Endothelial cell of umbilical vein (primary cell): ENCODE measurements at regions not wholly inside any gene's neighbourhood (a gene's known extent, or its start where the extent isn't known, plus 50 kb on each side); places are given as distances from the start of the nearest gene placed in this dataset.

Source experiments
- CTCF ChIP-seq, 2 donors: IDR thresholded peaks; 1 replicate in 1 of 2; 2 replicates in 1 of 2; pipeline ENCODE4 v1.5.1; 2011; ENCODE audit warnings: low read length in 2 of 2, mild to moderate bottlenecking in 2 of 2, moderate library complexity in 2 of 2, control low read depth in 1 of 2, inconsistent platforms in 1 of 2, low read depth in 1 of 2; ENCODE audit not compliant: insufficient read depth in 1 of 2; ENCODE audit errors: extremely low read depth in 1 of 2
- EZH2 ChIP-seq: IDR thresholded peaks from 2 replicates; pipeline ENCODE4 v1.6.1; 2012; ENCODE audit warnings: borderline replicate concordance, low read depth, mild to moderate bottlenecking, moderate library complexity, low read length, inconsistent platforms; ENCODE audit not compliant: severe bottlenecking
- GATA2 ChIP-seq: IDR thresholded peaks from 2 replicates; pipeline ENCODE4 v1.7.0; 2011; ENCODE audit warnings: low read depth, mild to moderate bottlenecking, moderate library complexity, mixed read lengths, low read length; ENCODE audit not compliant: insufficient read length, insufficient read depth
- JUN ChIP-seq: IDR thresholded peaks from 2 replicates; pipeline ENCODE4 v1.6.1; 2011; ENCODE audit warnings: borderline replicate concordance, low read depth; ENCODE audit not compliant: insufficient read length, insufficient read depth
- MAX ChIP-seq: IDR thresholded peaks from 2 replicates; pipeline ENCODE4 v1.6.1; 2011; ENCODE audit not compliant: insufficient read depth, insufficient read length
- MYC ChIP-seq: IDR thresholded peaks from one replicate; pipeline ENCODE4 v1.6.1; 2011; ENCODE audit warnings: mild to moderate bottlenecking, low read depth, low read length
- POLR2A ChIP-seq: IDR thresholded peaks from 2 replicates; pipeline ENCODE4 v1.6.1; 2012; ENCODE audit warnings: low read depth, mild to moderate bottlenecking, control low read depth, low read length
- POLR2AphosphoS5 ChIP-seq: IDR thresholded peaks from 2 replicates; pipeline ENCODE4 v1.6.1; 2012; ENCODE audit warnings: low read depth, mild to moderate bottlenecking, control low read depth, low read length, moderate library complexity; ENCODE audit not compliant: insufficient read depth

DNA sequence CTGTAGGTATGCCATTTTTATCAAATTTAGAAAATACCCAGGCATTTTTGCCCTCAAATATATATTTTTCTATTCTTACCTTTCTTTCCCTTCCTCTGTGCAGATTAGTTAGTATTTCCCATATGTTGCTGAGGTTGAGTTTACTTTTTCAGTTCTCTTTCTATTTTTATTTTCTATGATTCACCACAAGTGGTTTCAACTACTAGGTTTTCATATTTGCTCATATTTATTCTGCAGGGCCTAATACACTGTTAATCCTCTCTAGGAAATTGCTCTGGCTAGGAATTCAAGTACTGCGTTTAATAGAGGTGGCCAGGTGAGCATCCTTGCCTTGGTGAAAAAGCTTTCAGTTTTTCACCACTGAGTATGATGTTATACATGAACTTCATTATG lies 1535.3 kb upstream of the PCDH10 start:
- no peak for TF ChIP-seq MYC
- no peak for TF ChIP-seq MAX
- TF ChIP-seq CTCF (IDR thresholded peaks at IDR 0.05; ENCODE audit: extremely low read depth in 1 of 2, insufficient read depth in 1 of 2, low read depth in 1 of 2, low read length in 2 of 2) = no peak
- no peak for TF ChIP-seq POLR2A
- TF ChIP-seq EZH2 = no peak
- no peak for TF ChIP-seq POLR2AphosphoS5
- TF ChIP-seq GATA2 = no peak
- TF ChIP-seq JUN = no peak
